ENCODE measurements at regions not wholly inside any gene's neighbourhood (a gene's known extent, or its start where the extent isn't known, plus 50 kb on each side); places are given as distances from the start of the nearest gene placed in this dataset.

DNA sequence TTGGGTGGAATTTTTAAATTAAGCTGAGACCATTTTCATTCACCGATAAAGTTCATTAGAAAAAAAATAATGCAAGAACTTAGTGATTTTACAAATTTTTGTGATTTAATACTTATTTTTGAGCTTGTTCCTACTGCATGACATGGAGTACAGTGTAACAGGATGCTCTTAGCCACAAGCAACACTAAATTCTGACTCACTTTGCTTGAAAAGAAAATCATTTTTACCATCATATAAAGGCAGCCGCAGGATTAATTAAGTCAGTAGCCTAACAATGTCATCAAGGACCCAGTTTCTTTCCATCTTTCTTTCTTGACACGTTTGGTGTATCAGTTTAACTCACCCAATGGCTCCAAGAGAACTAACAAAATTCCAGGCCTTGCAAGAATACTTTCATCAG is 540.3 kb upstream of the LUZP2 start:
- DNase-seq, result no peak
- CTCF ChIA-PET, result no interaction called here
- ATAC-seq (ENCODE audit: low read depth), result no peak
- Mint-ChIP-seq H3K4me3 (no peak overlapping the region), H3K9me3 (no peaks in the 10 kb centered on the region), H3K4me1 (no peaks in the 10 kb centered on the region), H3K36me3 (ENCODE audit: low read depth) (no peaks in the 10 kb centered on the region), H3K27ac (no peak overlapping the region), H3K27me3 (no peaks in the 10 kb centered on the region)
- intact Hi-C loops (cut with micrococcal nuclease), result no loop called here
- POLR2A ChIA-PET, result no interaction called here
- TF ChIP-seq, protein P1, sequence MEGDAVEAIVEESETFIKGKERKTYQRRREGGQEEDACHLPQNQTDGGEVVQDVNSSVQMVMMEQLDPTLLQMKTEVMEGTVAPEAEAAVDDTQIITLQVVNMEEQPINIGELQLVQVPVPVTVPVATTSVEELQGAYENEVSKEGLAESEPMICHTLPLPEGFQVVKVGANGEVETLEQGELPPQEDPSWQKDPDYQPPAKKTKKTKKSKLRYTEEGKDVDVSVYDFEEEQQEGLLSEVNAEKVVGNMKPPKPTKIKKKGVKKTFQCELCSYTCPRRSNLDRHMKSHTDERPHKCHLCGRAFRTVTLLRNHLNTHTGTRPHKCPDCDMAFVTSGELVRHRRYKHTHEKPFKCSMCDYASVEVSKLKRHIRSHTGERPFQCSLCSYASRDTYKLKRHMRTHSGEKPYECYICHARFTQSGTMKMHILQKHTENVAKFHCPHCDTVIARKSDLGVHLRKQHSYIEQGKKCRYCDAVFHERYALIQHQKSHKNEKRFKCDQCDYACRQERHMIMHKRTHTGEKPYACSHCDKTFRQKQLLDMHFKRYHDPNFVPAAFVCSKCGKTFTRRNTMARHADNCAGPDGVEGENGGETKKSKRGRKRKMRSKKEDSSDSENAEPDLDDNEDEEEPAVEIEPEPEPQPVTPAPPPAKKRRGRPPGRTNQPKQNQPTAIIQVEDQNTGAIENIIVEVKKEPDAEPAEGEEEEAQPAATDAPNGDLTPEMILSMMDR (IDR thresholded peaks at IDR 0.05), result no peak

DNA sequence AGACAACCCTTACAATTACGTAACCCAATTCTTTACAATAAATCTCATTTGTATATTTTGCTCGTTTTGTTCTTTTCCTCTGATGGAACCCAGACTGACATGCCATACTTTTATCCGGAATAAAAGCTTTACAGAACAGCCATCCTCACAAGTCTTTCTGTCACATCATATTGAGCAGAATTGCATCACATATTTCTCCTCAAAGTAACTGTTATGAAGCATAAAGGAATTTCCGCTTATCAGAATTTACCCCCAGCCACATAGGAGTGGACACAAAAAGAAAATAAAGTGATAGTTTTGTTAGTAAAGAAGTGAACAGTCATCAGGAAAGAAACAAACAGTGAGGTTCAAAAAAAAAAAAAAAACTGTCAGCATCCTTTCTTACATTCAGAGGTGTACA is 539.5 kb upstream of the LUZP2 start:
- TF ChIP-seq, protein P1 (IDR thresholded peaks at IDR 0.05), result no peak
- Mint-ChIP-seq H3K27ac (no peak overlapping the region), H3K36me3 (ENCODE audit: low read depth) (no peaks in the 10 kb centered on the region), H3K9me3 (no peaks in the 10 kb centered on the region), H3K4me1 (no peaks in the 10 kb centered on the region), H3K27me3 (no peaks in the 10 kb centered on the region), H3K4me3 (no peak overlapping the region)
- intact Hi-C loops (cut with micrococcal nuclease), result no loop called here
- ChIA-PET CTCF (no interaction called here), POLR2A (no interaction called here)
- no peak for ATAC-seq (ENCODE audit: low read depth)
- no peak for DNase-seq

DNA sequence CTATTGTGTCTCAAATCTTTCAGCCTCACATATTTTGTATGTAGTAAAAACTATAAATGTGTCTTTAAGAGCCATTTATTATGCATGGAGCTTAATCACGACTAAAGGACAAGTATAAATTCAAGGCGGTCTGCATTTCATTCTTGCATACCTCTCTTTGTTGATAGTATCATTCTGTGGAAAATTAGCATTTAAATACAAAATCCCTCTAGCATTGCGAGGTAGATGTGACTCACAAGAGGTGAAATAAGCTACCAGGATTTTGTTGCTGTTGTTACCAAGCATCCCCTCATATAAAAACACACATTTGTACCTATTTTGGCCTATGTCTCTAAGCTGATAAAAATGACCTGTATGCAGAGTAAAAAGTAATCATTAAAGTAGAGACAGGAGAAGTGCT is 537.4 kb upstream of the LUZP2 start:
- H3K4me3 Mint-ChIP-seq, result no peak overlapping the region
- no peaks in the 10 kb centered on the region for H3K36me3 Mint-ChIP-seq (ENCODE audit: low read depth)
- no peak for DNase-seq
- no peak for ATAC-seq (ENCODE audit: low read depth)
- no peaks in the 10 kb centered on the region for H3K9me3 Mint-ChIP-seq
- ChIA-PET CTCF (no interaction called here), POLR2A (no interaction called here)
- intact Hi-C loops (cut with micrococcal nuclease), result no loop called here
- TF ChIP-seq, protein P1 (IDR thresholded peaks at IDR 0.05), result no peak
- H3K27me3 Mint-ChIP-seq, result no peaks in the 10 kb centered on the region
- no peaks in the 10 kb centered on the region for H3K4me1 Mint-ChIP-seq
- no peak overlapping the region for H3K27ac Mint-ChIP-seq

DNA sequence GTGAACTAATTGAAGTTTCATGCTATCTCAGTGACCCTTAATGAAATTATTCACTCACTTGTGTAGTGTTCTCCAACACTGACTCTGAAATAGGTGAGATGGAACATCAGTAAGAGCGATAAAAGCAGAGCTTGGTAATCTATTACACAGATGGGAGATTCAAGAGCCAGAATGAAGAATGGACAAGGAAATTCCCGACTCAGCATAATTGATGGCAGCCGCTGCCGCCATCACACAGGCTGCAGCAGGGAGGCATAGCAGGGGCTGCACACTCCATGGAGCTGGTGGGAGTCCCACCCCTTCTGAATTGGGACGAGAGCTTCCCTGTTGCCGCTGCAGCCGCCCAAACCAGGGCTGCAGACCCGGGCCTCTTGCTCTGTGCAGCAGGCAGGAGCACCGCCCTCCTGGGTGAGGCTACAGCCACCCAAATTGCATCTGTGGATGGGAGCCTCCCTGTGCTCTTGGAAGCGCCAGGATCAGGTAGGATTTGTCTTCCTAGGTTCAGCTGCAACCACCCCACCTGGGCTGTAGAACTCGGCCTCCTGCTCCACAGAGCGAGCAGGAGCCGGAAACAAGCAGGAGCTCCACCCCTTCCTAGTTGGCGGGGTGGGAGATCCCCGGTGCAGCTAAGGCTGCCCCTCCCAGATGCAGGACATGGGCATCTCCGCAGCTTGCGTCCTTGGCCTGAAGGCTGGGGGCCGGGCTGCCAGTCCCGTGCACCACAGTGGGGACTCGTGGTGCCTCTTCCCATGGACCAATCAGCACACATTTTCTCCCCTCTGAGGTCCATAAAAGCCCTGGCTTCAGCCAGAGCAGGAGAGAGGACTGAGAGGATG is 535.1 kb upstream of the LUZP2 start:
- Mint-ChIP-seq H3K27ac (no peak overlapping the region), H3K4me1 (no peaks in the 10 kb centered on the region), H3K9me3 (no peaks in the 10 kb centered on the region), H3K36me3 (ENCODE audit: low read depth) (no peaks in the 10 kb centered on the region), H3K4me3 (no peak overlapping the region), H3K27me3 (no peaks in the 10 kb centered on the region)
- DNase-seq (no peak), ATAC-seq (ENCODE audit: low read depth) (no peak)
- TF ChIP-seq, protein P1 (IDR thresholded peaks at IDR 0.05), result no peak
- intact Hi-C loops (cut with micrococcal nuclease), result no loop called here
- POLR2A ChIA-PET, result no interaction called here
- CTCF ChIA-PET, result no interaction called here

DNA sequence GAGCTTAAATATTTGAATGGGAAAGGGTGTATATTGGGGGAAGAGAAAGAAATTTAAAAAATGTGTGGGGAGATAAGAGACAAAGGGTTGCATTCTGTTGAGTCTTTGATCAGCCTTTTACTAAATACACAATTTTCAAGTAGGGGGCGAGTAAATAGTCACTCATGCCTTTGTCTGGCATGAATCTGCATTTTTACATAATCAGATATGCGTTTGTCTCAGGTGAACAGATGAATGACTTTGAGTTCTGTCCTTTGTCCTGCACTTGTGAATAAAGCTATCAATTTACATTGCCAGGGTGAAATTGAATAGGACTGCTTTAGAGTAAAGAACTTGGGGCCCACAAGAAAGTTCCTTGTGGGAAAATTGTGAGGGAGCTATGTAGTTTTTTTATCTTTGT is 523.6 kb upstream of the LUZP2 start:
- Mint-ChIP-seq H3K36me3 (ENCODE audit: low read depth) (no peaks in the 10 kb centered on the region), H3K9me3 (peaks cover 3% of the 10 kb centered on the region), H3K4me3 (no peak overlapping the region), H3K4me1 (no peaks in the 10 kb centered on the region), H3K27me3 (no peaks in the 10 kb centered on the region), H3K27ac (no peak overlapping the region)
- DNase-seq, result no peak
- intact Hi-C loops (cut with micrococcal nuclease), result no loop called here
- POLR2A ChIA-PET, result no interaction called here
- no peak for ATAC-seq (ENCODE audit: low read depth)
- CTCF ChIA-PET, result no interaction called here
- TF ChIP-seq, protein P1 (IDR thresholded peaks at IDR 0.05), result no peak
